ENCODE measurements at regions not wholly inside any gene's neighbourhood (a gene's known extent, or its start where the extent isn't known, plus 50 kb on each side); places are given as distances from the start of the nearest gene placed in this dataset.

- H3K9me3 ChIP-seq (ENCODE audit: control insufficient read depth in 4 of 4, low read length in 3 of 4), result no peaks in the 10 kb centered on the region
- WGBS, result 80% methylated on average over 8 of the region's 8 CpGs
- no peak for TF ChIP-seq SP1 (IDR thresholded peaks at IDR 0.05)
- TF ChIP-seq RAD21 (IDR thresholded peaks at IDR 0.05), result no peak
- TF ChIP-seq FOXA1 (IDR thresholded peaks at IDR 0.05), result no peak
- TF ChIP-seq REST (IDR thresholded peaks at IDR 0.05), result no peak
- no peak for TF ChIP-seq ZBTB33 (IDR thresholded peaks at IDR 0.05)
Observed at GRCh38 chr6:6521961-6522482, 66.5 kb upstream of the LY86 start.

GRCh38 chr6:6522709-6523108 lies 65.8 kb upstream of the LY86 start:
- Histone ChIP-seq H3K4me1 (ENCODE audit: control insufficient read depth in 4 of 4, insufficient read depth in 4 of 4, low read length in 3 of 4) (no peaks in the 10 kb centered on the region), H3K9me3 (ENCODE audit: control insufficient read depth in 4 of 4, low read length in 3 of 4) (no peaks in the 10 kb centered on the region), H3K9ac (ENCODE audit: low read depth in 1 of 2, low read length in 2 of 2) (no peak overlapping the region), H3K36me3 (ENCODE audit: control insufficient read depth in 4 of 4, insufficient read depth in 3 of 4, low read depth in 1 of 4, low read length in 3 of 4) (no peaks in the 10 kb centered on the region), H3K4me3 (ENCODE audit: low read depth in 1 of 3, low read length in 3 of 3) (no peak overlapping the region), H3K27me3 (ENCODE audit: control insufficient read depth in 4 of 4, insufficient read depth in 4 of 4, low read length in 3 of 4) (peaks cover 0 to 5% (median 3%) of the 10 kb centered on the region in 4 donors), H3K27ac (ENCODE audit: low read depth in 1 of 2, low read length in 2 of 2) (no peak overlapping the region)
- no peak for DNase-seq (ENCODE audit: low spot score)
- 65% methylated on average over 5 of the region's 5 CpGs for WGBS
- TF ChIP-seq CTCF (IDR thresholded peaks at IDR 0.05; ENCODE audit: low read depth, low read length, missing input control) (no peak), NR2F2 (IDR thresholded peaks at IDR 0.05) (no peak), TAF1 (conservative IDR thresholded peaks at IDR 0.05) (no peak), ZBTB33 (IDR thresholded peaks at IDR 0.05) (no peak), GABPA (IDR thresholded peaks at IDR 0.05 in 1 of 2, conservative IDR thresholded peaks at IDR 0.05 in 1 of 2) (no peak), HNF4A (conservative IDR thresholded peaks at IDR 0.05) (no peak)

More at GRCh38 chr6:6521961-6522482, 66.5 kb upstream of the LY86 start:
- peaks cover 0 to 5% (median 3%) of the 10 kb centered on the region in 4 donors for H3K27me3 ChIP-seq (ENCODE audit: control insufficient read depth in 4 of 4, insufficient read depth in 4 of 4, low read length in 3 of 4)
- H3K36me3 ChIP-seq (ENCODE audit: control insufficient read depth in 4 of 4, insufficient read depth in 3 of 4, low read depth in 1 of 4, low read length in 3 of 4), result no peaks in the 10 kb centered on the region
- no peak overlapping the region for H3K9ac ChIP-seq (ENCODE audit: low read depth in 1 of 2, low read length in 2 of 2)
- H3K4me3 ChIP-seq (ENCODE audit: low read depth in 1 of 3, low read length in 3 of 3), result no peak overlapping the region
- H3K4me1 ChIP-seq (ENCODE audit: control insufficient read depth in 4 of 4, insufficient read depth in 4 of 4, low read length in 3 of 4), result no peaks in the 10 kb centered on the region
- no peak for DNase-seq (ENCODE audit: low spot score)
- H3K27ac ChIP-seq (ENCODE audit: low read depth in 1 of 2, low read length in 2 of 2), result no peak overlapping the region

Data from liver (tissue), 8 donors.